Mucosa of rectum (tissue), 2 donors: ENCODE measurements at regions not wholly inside any gene's neighbourhood (a gene's known extent, or its start where the extent isn't known, plus 50 kb on each side); places are given as distances from the start of the nearest gene placed in this dataset.
A peak's percentile ranks its signal among the peaks of the same experiment; 100 is the strongest.

Source experiments
- H3K27ac ChIP-seq, 2 donors: one replicate each; pipeline ENCODE4 v1.7.0; 2013; ENCODE audit warnings: inconsistent platforms in 2 of 2, low read depth in 2 of 2, low read length in 2 of 2
- H3K27me3 ChIP-seq, 2 donors: one replicate each; pipeline ENCODE4 v1.7.0; 2013; ENCODE audit warnings: low read length in 2 of 2; ENCODE audit not compliant: control insufficient read depth in 2 of 2, insufficient read depth in 2 of 2
- H3K36me3 ChIP-seq, 2 donors: one replicate each; pipeline ENCODE4 v1.7.0; 2013; ENCODE audit warnings: low read length in 2 of 2; ENCODE audit not compliant: control insufficient read depth in 2 of 2, insufficient read depth in 2 of 2
- H3K4me1 ChIP-seq, 2 donors: one replicate each; pipeline ENCODE4 v1.7.0; 2013; ENCODE audit warnings: low read length in 2 of 2, mild to moderate bottlenecking in 1 of 2; ENCODE audit not compliant: control insufficient read depth in 2 of 2, insufficient read depth in 2 of 2
- H3K4me3 ChIP-seq, 2 donors: one replicate each; pipeline ENCODE4 v1.7.0; 2013; ENCODE audit warnings: low read length in 2 of 2
- H3K9ac ChIP-seq, 2 donors: one replicate each; pipeline ENCODE4 v1.7.0; 2013; ENCODE audit warnings: low read length in 2 of 2, low read depth in 1 of 2, mild to moderate bottlenecking in 1 of 2
- H3K9me3 ChIP-seq, 2 donors: one replicate each; pipeline ENCODE4 v1.7.0; 2013; ENCODE audit warnings: low read length in 2 of 2; ENCODE audit not compliant: control insufficient read depth in 2 of 2
- donor health status: healthy.
- donor health status: Normal muscosa, but diverticular disease.

DNA sequence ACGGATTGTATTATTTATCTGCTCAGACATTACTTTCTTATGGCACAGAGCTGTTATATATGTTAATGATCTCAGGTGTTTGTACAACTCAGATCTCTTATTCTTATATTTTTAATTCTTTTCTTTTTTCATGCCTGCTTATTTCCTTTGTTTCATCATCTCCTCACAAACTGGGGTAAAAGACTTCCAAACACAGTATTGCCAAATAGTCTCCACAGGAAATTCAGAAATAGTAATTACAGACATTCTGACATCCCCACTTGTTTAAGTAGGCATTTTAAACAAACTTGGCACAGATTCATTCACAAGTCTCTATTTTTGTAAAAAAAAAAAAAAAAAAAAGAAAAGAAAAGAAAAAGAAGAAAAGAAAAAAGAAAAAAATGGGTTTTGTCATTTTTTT lies 129.7 kb upstream of the USP38 start:
- Histone ChIP-seq H3K27ac (no peak overlapping the region), H3K9me3 (no peaks in the 10 kb centered on the region), H3K9ac (no peak overlapping the region), H3K27me3 (no peaks in the 10 kb centered on the region), H3K36me3 (no peaks in the 10 kb centered on the region), H3K4me1 (no peaks in the 10 kb centered on the region), H3K4me3 (no peak overlapping the region)

DNA sequence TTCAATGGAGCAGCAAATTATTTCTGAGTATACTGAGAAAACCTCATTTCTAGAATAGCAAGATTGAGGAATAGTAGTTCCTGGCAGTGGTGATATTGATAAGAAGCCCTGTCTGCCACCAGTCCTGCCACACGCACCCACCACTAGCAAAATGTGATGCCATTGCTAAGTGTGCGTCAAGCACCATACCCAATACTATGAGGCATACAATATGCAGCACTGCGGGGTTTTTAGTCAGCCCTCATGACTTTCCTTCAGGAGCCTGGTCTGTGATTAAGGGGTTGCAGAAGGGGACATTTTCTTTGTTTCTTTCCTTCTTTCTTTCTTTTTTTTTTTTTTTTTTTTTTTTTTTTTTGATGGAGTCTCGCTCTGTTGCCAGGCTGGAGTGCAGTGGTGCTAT lies 128.7 kb upstream of the USP38 start:
- H3K9me3 ChIP-seq: no peaks in the 10 kb centered on the region
- H3K27me3 ChIP-seq: no peaks in the 10 kb centered on the region
- H3K36me3 ChIP-seq: no peaks in the 10 kb centered on the region
- no peak overlapping the region for H3K9ac ChIP-seq
- no peak overlapping the region for H3K4me3 ChIP-seq
- no peaks in the 10 kb centered on the region for H3K4me1 ChIP-seq
- H3K27ac ChIP-seq: no peak overlapping the region

DNA sequence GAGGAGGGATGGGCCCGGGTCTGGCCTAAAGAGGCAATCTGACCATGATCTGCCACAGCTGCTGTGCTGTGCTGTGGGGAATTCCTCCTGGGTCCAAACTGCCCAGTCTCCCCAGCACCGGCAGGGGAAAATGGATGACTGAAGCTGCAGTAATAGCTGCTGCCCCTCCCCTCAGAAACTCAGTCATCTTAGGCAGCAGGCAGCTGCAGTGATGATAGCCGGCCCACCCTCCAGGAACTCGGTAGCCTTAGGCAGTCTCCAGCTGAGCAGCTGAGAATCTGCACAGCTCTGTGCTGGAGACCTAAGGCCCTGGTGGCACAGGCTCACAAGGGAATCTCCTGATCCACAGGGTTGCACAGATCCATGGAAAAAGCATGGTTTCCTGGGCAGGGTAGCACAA lies 113.4 kb upstream of the USP38 start:
- Histone ChIP-seq H3K27ac (no peak overlapping the region), H3K4me3 (no peak overlapping the region), H3K9me3 (no peaks in the 10 kb centered on the region), H3K9ac (no peak overlapping the region), H3K36me3 (no peaks in the 10 kb centered on the region), H3K27me3 (no peaks in the 10 kb centered on the region), H3K4me1 (no peaks in the 10 kb centered on the region)

DNA sequence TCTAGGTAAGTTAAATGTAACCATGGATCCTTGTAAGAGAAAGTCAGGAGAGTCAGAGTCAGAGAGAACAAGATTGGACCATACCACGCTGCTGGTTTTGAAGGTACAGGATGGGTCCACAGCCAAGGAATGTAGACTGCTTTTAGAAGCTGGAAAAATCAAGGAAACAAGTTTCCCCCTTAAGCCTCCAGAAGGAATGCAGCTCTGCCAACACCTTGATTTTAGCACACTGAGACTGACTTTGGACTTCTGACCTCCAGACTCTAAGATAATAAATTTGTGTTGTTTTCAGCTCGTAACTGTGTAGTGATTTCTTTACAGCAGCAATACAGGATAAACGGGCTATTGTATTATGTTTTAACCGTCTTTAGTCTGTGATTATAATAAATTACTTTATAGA lies 108.0 kb upstream of the USP38 start:
- Histone ChIP-seq H3K9ac (no peak overlapping the region), H3K9me3 (no peaks in the 10 kb centered on the region), H3K27me3 (no peaks in the 10 kb centered on the region), H3K27ac (no peak overlapping the region), H3K36me3 (no peaks in the 10 kb centered on the region), H3K4me3 (peak overlapping the region in 1 of 2 donors; percentile 37), H3K4me1 (peaks cover 0 to 4% of the 10 kb centered on the region in 2 donors)

DNA sequence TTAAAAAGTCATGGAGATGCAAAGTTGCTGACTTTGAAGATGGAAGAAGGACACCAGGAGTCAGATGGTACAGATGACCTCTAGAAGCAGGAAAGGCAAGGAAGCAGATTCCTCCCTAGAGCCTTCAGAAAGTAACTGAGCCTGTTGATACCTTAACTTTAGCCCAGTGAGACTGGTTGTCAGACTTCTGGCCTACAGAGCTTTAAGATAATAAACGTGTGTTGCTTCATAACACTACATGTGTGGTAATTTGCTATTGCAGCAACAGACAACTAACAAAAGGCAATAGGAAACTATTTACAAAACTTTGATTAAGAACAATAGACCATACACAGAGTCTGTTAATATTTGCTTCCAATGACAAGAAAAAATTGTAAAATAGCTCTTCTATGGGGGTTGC lies 102.0 kb upstream of the USP38 start:
- peaks cover 6 to 18% of the 10 kb centered on the region in 2 donors for H3K4me1 ChIP-seq
- H3K9me3 ChIP-seq: no peaks in the 10 kb centered on the region
- H3K36me3 ChIP-seq: no peaks in the 10 kb centered on the region
- H3K27ac ChIP-seq: no peak overlapping the region
- no peak overlapping the region for H3K4me3 ChIP-seq
- no peak overlapping the region for H3K9ac ChIP-seq
- no peaks in the 10 kb centered on the region for H3K27me3 ChIP-seq

DNA sequence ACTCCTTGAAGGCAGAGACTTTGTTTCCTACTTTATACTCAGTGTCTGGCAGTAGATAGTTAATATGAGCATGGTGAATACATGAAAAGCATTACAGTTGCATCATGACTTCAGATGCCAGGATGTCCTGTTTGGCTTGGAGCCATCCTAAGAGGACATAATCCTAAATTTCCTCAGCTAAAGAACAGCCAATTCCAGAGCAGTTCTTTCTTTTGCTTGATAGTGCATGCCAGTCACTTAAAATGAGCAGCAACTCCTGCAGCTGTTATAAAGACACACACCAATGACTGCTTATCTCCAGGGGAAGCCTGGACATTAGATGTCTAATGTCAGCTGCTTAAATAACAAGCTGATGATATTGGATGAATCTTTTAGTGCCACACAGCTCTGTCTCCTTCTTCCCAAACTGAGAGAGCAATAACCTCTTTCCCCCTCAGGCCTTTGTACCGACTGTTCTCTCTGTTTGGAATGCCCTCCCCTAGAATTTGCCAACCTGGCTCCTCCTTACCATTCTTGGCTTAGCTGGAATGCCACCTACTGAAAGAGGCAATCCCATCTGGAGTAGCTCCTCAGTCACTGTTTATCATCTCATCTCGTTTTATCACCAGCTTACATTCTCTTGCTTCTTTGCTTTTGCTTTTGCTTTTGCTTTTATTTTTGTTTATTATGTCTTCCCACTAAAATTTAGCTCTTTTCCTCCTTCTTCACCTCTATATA lies 100.8 kb upstream of the USP38 start:
- Histone ChIP-seq H3K27me3 (no peaks in the 10 kb centered on the region), H3K4me3 (peak overlapping the region in 1 of 2 donors; percentile 41), H3K36me3 (no peaks in the 10 kb centered on the region), H3K9ac (no peak overlapping the region), H3K4me1 (peaks cover 6 to 18% of the 10 kb centered on the region in 2 donors), H3K9me3 (no peaks in the 10 kb centered on the region), H3K27ac (no peak overlapping the region)

DNA sequence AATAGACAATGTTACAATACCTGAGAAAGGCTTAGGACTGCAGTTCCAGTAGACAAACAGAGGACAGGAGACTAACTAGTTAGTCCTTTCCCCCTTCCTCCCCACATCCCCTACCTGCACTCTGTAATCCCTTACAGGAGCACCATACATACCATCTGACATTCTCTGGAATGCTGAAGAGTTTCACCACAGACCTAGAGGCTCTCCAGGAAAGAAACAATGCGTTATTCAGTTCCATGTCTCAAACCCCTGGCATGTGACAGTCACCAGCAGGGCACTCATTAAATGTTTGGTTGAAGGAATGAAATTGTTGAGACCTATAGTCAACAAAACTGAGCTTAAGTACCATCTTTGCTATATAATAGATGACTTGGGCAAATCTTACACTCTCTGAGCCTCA lies 100.2 kb upstream of the USP38 start:
- Histone ChIP-seq H3K4me1 (peaks cover 6 to 18% of the 10 kb centered on the region in 2 donors), H3K36me3 (no peaks in the 10 kb centered on the region), H3K27me3 (no peaks in the 10 kb centered on the region), H3K4me3 (no peak overlapping the region), H3K9ac (no peak overlapping the region), H3K27ac (peak overlapping the region; percentile 13 to 48), H3K9me3 (no peaks in the 10 kb centered on the region)

DNA sequence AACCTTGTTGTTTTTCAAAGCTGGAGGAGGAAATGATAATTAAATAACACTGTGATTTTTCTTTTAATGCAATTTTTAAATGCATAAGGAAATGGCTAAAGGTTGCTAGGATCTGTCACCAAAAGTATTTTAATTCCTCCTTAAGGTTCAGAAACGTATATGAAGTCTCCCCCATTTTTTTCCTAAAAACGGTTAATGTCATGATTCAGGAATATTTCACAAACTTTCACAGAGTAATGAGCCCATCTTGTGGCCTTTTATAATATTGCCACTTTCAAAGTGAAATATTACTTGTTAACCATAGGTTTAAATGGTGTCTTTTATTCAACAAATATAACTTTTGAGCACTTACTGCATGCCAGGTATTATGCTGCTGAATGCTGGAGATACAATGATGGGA lies 99.5 kb upstream of the USP38 start:
- Histone ChIP-seq H3K4me3 (peak overlapping the region in 1 of 2 donors; percentile 8), H3K36me3 (no peaks in the 10 kb centered on the region), H3K4me1 (peaks cover 6 to 18% of the 10 kb centered on the region in 2 donors), H3K27ac (peak overlapping the region in 1 of 2 donors; percentile 20), H3K9me3 (no peaks in the 10 kb centered on the region), H3K9ac (no peak overlapping the region), H3K27me3 (no peaks in the 10 kb centered on the region)

DNA sequence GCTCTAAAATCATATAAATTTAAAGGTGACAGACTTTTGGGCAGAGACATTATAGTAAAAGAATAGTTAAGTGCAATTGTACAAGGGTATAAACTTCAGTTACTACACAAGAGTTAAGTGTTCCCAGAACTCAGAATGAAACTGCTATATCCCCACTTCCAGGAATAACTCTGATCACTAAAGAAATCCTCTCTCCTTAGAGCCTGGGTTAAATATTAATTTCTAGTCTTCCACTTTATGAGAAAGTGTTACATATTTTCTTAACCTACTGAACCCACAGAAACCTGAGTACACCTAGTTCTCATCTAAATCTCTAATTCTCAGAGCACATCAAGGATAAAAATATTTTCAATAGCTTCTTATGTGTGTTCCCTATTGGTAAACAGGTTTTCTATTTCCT lies 99.1 kb upstream of the USP38 start:
- Histone ChIP-seq H3K9ac (no peak overlapping the region), H3K4me3 (peak overlapping the region in 1 of 2 donors; percentile 8)

DNA sequence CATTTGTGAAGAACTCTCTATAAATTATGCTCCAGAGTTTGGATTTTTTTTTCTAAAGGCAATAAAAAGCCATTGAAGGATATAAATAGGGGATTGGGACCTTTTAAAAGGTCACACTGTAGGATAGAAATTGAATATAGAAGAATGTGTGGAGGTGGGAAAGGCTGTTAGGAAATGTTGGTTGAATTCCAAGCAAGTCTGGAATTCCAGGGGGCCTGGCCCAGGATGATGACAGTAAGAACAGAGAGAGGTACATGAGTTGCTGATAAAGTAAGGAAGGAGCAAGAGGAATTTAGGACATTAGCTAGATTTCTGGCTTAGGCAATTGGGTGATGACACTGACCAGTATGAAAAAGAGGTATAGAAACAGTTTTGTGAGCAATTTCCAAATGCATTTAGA lies 95.4 kb upstream of the USP38 start:
- H3K27ac ChIP-seq: no peak overlapping the region
- H3K36me3 ChIP-seq: no peaks in the 10 kb centered on the region
- no peaks in the 10 kb centered on the region for H3K27me3 ChIP-seq
- H3K9me3 ChIP-seq: no peaks in the 10 kb centered on the region
- H3K4me1 ChIP-seq: peaks cover 6 to 16% of the 10 kb centered on the region in 2 donors
- no peak overlapping the region for H3K9ac ChIP-seq
- no peak overlapping the region for H3K4me3 ChIP-seq

More for the DNA sequence above, 99.1 kb upstream of the USP38 start:
- no peaks in the 10 kb centered on the region for H3K9me3 ChIP-seq
- H3K27ac ChIP-seq: peak overlapping the region; percentile 30 to 45
- H3K36me3 ChIP-seq: no peaks in the 10 kb centered on the region
- peaks cover 6 to 18% of the 10 kb centered on the region in 2 donors for H3K4me1 ChIP-seq
- no peaks in the 10 kb centered on the region for H3K27me3 ChIP-seq
